ENCODE measurements at regions not wholly inside any gene's neighbourhood (a gene's known extent, or its start where the extent isn't known, plus 50 kb on each side); places are given as distances from the start of the nearest gene placed in this dataset.

- DNase-seq (ENCODE audit: low spot score): no peak
These were observed 140.2 kb downstream of the SNX19 start for GRCh38 chr11:130776061-130776419.

- no peak for DNase-seq (ENCODE audit: low spot score)
These were observed 138.3 kb downstream of the SNX19 start for GRCh38 chr11:130778026-130778425.

GRCh38 chr11:130778705-130779104 lies 137.6 kb downstream of the SNX19 start:
- DNase-seq (ENCODE audit: low spot score): no peak

- no peak for DNase-seq (ENCODE audit: low spot score)
These were observed 137.0 kb downstream of the SNX19 start for GRCh38 chr11:130779267-130779666.

GRCh38 chr11:130779943-130780342 lies 136.3 kb downstream of the SNX19 start:
- no peak for DNase-seq (ENCODE audit: low spot score)

- no peak for DNase-seq (ENCODE audit: low spot score)
These were observed 135.8 kb downstream of the SNX19 start for GRCh38 chr11:130780437-130780836.

GRCh38 chr11:130781931-130782330 lies 134.3 kb downstream of the SNX19 start:
- no peak for DNase-seq (ENCODE audit: low spot score)

GRCh38 chr11:130782361-130783222 lies 133.7 kb downstream of the SNX19 start:
- no peak for DNase-seq (ENCODE audit: low spot score)

- no peak for DNase-seq (ENCODE audit: low spot score)
These were observed 133.0 kb downstream of the SNX19 start for GRCh38 chr11:130783323-130783722.

GRCh38 chr11:130785380-130786116 lies 130.7 kb downstream of the SNX19 start:
- DNase-seq (ENCODE audit: low spot score): no peak

- no peak for DNase-seq (ENCODE audit: low spot score)
These were observed 129.7 kb downstream of the SNX19 start for GRCh38 chr11:130786586-130786985.

GRCh38 chr11:130787092-130787616 lies 129.1 kb downstream of the SNX19 start:
- DNase-seq (ENCODE audit: low spot score): no peak

GRCh38 chr11:130787973-130788570 lies 128.2 kb downstream of the SNX19 start:
- DNase-seq (ENCODE audit: low spot score): no peak

GRCh38 chr11:130789056-130789640 lies 127.1 kb downstream of the SNX19 start:
- DNase-seq (ENCODE audit: low spot score): no peak

GRCh38 chr11:130790689-130791088 lies 125.6 kb downstream of the SNX19 start:
- no peak for DNase-seq (ENCODE audit: low spot score)

GRCh38 chr11:130792772-130793171 lies 123.5 kb downstream of the SNX19 start:
- no peak for DNase-seq (ENCODE audit: low spot score)

GRCh38 chr11:130796828-130797227 lies 119.5 kb downstream of the SNX19 start:
- DNase-seq (ENCODE audit: low spot score): no peak

GRCh38 chr11:130798280-130798679 lies 118.0 kb downstream of the SNX19 start:
- no peak for DNase-seq (ENCODE audit: low spot score)

GRCh38 chr11:130798801-130799200 lies 117.5 kb downstream of the SNX19 start:
- DNase-seq (ENCODE audit: low spot score): no peak

- DNase-seq (ENCODE audit: low spot score): no peak
These were observed 114.8 kb downstream of the SNX19 start for GRCh38 chr11:130801333-130802122.

GRCh38 chr11:130802567-130802966 lies 113.7 kb downstream of the SNX19 start:
- DNase-seq (ENCODE audit: low spot score): no peak

Data from cerebellar cortex (tissue), 1 donor.